DND-41 (cell line): ENCODE measurements at regions not wholly inside any gene's neighbourhood (a gene's known extent, or its start where the extent isn't known, plus 50 kb on each side); places are given as distances from the start of the nearest gene placed in this dataset.

ENCODE experiments used
- ATAC-seq: fragments of 200-7000 bp; cut with Tn5 transposase; 3 replicates; pipeline ENCODE4 v1.9.1; 2021; ENCODE audit warnings: low read depth; ENCODE audit not compliant: insufficient read depth
- DNase-seq: peaks from one replicate; pipeline ENCODE4 v3.0.0-alpha.2; 2020
- H2AFZ ChIP-seq: 2 replicates; pipeline ENCODE4 v1.6.0; 2012; ENCODE audit warnings: low read depth, low read length
- H3K27ac ChIP-seq: 2 replicates; pipeline ENCODE4 v1.5.1; 2012; ENCODE audit warnings: low read length, inconsistent platforms
- H3K27me3 ChIP-seq: fragments of 200-600 bp; sonication (generic); 2 replicates; pipeline ENCODE4 v1.6.0; 2012; ENCODE audit warnings: low read length, mild to moderate bottlenecking, inconsistent platforms; ENCODE audit not compliant: insufficient read depth, poor library complexity
- H3K36me3 ChIP-seq: 2 replicates; pipeline ENCODE4 v1.5.1; 2012; ENCODE audit warnings: low read length, inconsistent platforms; ENCODE audit not compliant: insufficient read depth
- H3K4me1 ChIP-seq: 2 replicates; pipeline ENCODE4 v1.5.1; 2012; ENCODE audit warnings: mild to moderate bottlenecking, low read length; ENCODE audit not compliant: insufficient read depth
- H3K4me2 ChIP-seq: 2 replicates; pipeline ENCODE4 v1.6.0; 2012; ENCODE audit warnings: mild to moderate bottlenecking, moderate library complexity, low read length, inconsistent platforms; ENCODE audit not compliant: insufficient read depth
- H3K4me3 ChIP-seq, 2 experiments: fragments of 200-600 bp in 1 of 2; shearing (Covaris generic) in 1 of 2; 2 replicates each; pipeline ENCODE4 v1.5.1; 2012 to 2016; ENCODE audit warnings: inconsistent platforms in 2 of 2, low read length in 2 of 2, mild to moderate bottlenecking in 2 of 2, low read depth in 1 of 2, moderate library complexity in 1 of 2
- H3K79me2 ChIP-seq: 2 replicates; pipeline ENCODE4 v1.6.0; 2012; ENCODE audit warnings: low read length, inconsistent platforms; ENCODE audit not compliant: insufficient read depth
- H3K9ac ChIP-seq: 2 replicates; pipeline ENCODE4 v1.6.0; 2012; ENCODE audit warnings: low read depth, mild to moderate bottlenecking, inconsistent platforms, low read length, moderate library complexity
- H3K9me3 ChIP-seq: 2 replicates; pipeline ENCODE4 v1.5.1; 2012; ENCODE audit warnings: low read length, moderate library complexity, mild to moderate bottlenecking, inconsistent platforms; ENCODE audit not compliant: insufficient read depth, severe bottlenecking
- H4K20me1 ChIP-seq: 2 replicates; pipeline ENCODE4 v1.6.0; 2012; ENCODE audit warnings: low read length; ENCODE audit not compliant: insufficient read depth
- EZH2 ChIP-seq: IDR thresholded peaks from 3 replicates; pipeline ENCODE4 v1.6.1; 2012; ENCODE audit warnings: borderline replicate concordance, low read depth, mild to moderate bottlenecking, moderate library complexity, low read length, inconsistent platforms; ENCODE audit not compliant: severe bottlenecking
- TF ChIP-seq, protein P1 (sequence below): IDR thresholded peaks from 2 replicates; pipeline ENCODE4 v1.5.1; 2012; ENCODE audit warnings: borderline replicate concordance, low read length, moderate library complexity, mild to moderate bottlenecking; ENCODE audit not compliant: poor library complexity, severe bottlenecking; ENCODE audit errors: extremely low read depth

DNA sequence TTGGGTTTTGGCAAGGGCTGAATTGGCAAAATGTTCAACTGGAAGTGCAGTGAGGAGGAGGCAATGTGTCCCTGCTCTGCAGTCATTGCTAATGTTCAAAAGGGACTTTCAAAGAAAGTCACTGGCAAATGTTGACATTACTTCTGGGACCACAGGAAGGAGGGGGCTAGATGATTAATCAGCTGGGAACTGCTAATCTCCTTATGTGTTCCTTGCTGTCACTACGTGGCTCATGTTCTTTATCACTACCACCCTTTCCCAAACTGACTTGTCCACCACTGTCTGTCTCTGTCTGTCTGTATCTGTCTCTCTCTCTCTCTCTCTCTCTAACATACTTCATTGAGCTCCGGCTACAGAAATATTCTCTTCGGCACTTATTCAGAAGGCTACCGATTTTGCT lies 86.9 kb upstream of the MTPN start:
- ATAC-seq (no peak), DNase-seq (no peak)
- Histone ChIP-seq H3K36me3 (no peaks in the 10 kb centered on the region), H3K9me3 (no peaks in the 10 kb centered on the region), H3K4me2 (no peak overlapping the region), H3K4me3 (no peak overlapping the region), H3K27ac (no peak overlapping the region), H3K27me3 (no peaks in the 10 kb centered on the region), H2AFZ (no peak overlapping the region), H4K20me1 (no peaks in the 10 kb centered on the region), H3K4me1 (no peaks in the 10 kb centered on the region), H3K79me2 (no peaks in the 10 kb centered on the region), H3K9ac (no peak overlapping the region)
- TF ChIP-seq, protein P1, sequence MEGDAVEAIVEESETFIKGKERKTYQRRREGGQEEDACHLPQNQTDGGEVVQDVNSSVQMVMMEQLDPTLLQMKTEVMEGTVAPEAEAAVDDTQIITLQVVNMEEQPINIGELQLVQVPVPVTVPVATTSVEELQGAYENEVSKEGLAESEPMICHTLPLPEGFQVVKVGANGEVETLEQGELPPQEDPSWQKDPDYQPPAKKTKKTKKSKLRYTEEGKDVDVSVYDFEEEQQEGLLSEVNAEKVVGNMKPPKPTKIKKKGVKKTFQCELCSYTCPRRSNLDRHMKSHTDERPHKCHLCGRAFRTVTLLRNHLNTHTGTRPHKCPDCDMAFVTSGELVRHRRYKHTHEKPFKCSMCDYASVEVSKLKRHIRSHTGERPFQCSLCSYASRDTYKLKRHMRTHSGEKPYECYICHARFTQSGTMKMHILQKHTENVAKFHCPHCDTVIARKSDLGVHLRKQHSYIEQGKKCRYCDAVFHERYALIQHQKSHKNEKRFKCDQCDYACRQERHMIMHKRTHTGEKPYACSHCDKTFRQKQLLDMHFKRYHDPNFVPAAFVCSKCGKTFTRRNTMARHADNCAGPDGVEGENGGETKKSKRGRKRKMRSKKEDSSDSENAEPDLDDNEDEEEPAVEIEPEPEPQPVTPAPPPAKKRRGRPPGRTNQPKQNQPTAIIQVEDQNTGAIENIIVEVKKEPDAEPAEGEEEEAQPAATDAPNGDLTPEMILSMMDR = no peak
- no peak for TF ChIP-seq EZH2

DNA sequence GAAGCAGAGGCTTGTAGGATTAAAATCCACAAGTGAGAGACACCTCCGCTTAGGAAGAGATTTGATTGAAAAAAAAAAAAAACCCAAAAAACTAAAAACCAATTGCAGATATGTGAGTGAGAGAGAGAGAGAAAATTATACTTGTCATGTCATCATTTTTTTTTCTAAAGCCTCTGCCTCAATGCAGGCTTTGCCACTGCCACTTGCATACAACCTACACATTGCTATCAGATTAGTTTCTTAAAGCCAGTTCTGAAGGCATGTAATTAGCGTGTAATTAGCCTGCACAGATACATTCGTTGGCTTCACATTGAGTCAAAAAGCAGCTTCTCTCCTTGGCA lies 86.1 kb upstream of the MTPN start:
- Histone ChIP-seq H3K4me3 (no peak overlapping the region), H3K4me1 (no peaks in the 10 kb centered on the region), H3K79me2 (no peaks in the 10 kb centered on the region), H3K27ac (no peak overlapping the region), H3K27me3 (no peaks in the 10 kb centered on the region), H3K9ac (no peak overlapping the region), H3K9me3 (no peaks in the 10 kb centered on the region), H2AFZ (no peak overlapping the region), H3K36me3 (no peaks in the 10 kb centered on the region), H3K4me2 (no peak overlapping the region), H4K20me1 (no peaks in the 10 kb centered on the region)
- DNase-seq (no peak), ATAC-seq (no peak)
- TF ChIP-seq, protein P1 = no peak
- no peak for TF ChIP-seq EZH2

DNA sequence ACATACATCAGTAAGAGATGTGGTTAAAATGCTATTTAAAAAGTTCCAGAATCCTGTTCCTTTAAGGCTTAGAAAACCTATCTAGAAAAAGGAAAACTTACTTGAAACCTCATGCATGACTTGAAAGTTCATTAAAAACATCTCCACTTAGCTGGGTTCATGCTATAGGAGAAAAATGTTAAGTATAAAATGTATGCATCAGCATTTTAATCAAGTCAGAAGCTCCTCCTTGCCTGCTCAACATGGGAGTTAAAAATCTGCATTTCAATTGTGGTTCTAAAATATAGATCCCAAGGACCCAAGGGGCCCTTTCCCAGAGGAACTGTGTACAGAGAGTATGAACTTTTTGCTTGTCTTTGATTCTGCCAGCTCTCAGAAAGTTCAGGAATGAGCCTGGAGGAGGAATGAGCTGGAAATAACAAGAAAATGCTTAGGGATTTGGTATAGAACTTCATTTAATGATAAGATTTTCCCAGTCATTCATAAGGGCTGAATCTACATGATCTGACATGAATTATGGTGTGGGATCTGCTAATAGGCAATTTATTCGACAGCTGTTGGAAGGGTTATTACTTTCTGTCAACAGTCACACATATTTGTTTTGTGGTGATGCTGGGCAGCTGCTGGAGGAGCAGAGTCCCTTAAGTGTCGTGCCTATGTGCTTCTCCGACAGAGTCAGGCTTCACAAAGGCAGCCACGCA lies 85.6 kb upstream of the MTPN start:
- Histone ChIP-seq H3K27me3 (no peaks in the 10 kb centered on the region), H3K36me3 (no peaks in the 10 kb centered on the region), H3K79me2 (no peaks in the 10 kb centered on the region), H3K4me1 (no peaks in the 10 kb centered on the region), H4K20me1 (no peaks in the 10 kb centered on the region), H3K27ac (no peak overlapping the region), H3K4me2 (no peak overlapping the region), H2AFZ (no peak overlapping the region), H3K9me3 (no peaks in the 10 kb centered on the region), H3K9ac (no peak overlapping the region), H3K4me3 (no peak overlapping the region)
- ATAC-seq (no peak), DNase-seq (no peak)
- TF ChIP-seq EZH2 = no peak
- TF ChIP-seq, protein P1 = no peak

DNA sequence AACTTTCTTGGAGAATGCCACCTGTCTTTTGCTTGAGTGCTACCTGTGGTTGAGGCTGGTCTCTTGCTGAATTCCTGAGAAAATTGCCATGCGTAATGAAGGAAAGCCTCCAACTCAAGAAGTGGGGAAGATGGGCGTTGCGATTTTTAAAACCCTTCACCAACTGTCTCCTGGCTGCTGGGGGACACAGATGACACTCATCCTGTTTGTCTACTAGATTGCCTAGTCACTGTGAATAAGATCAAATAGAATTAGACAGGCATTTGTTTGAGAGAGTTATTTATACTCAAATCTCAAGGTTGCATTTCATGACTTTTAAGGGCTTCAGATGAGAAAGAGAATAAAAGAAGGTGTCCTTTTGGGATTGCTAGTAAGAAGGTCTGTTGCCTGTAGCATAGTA lies 84.3 kb upstream of the MTPN start:
- H3K4me2 ChIP-seq = no peak overlapping the region
- ATAC-seq = no peak
- no peak overlapping the region for H3K27ac ChIP-seq
- H3K4me1 ChIP-seq = no peaks in the 10 kb centered on the region
- no peak for DNase-seq
- H3K4me3 ChIP-seq = no peak overlapping the region
- H2AFZ ChIP-seq = no peak overlapping the region
- H3K27me3 ChIP-seq = no peaks in the 10 kb centered on the region
- TF ChIP-seq, protein P1 = no peak
- no peak for TF ChIP-seq EZH2
- H3K79me2 ChIP-seq = no peaks in the 10 kb centered on the region
- no peak overlapping the region for H3K9ac ChIP-seq
- no peaks in the 10 kb centered on the region for H3K36me3 ChIP-seq
- H3K9me3 ChIP-seq = no peaks in the 10 kb centered on the region
- H4K20me1 ChIP-seq = no peaks in the 10 kb centered on the region
